ENCODE measurements at regions not wholly inside any gene's neighbourhood (a gene's known extent, or its start where the extent isn't known, plus 50 kb on each side); places are given as distances from the start of the nearest gene placed in this dataset.

- no peak for DNase-seq (ENCODE audit: low read depth)
Observed at GRCh38 chr4:138028923-138029322, 213.2 kb downstream of the SLC7A11 start.

GRCh38 chr4:138021139-138021830 lies 220.9 kb downstream of the SLC7A11 start:
- DNase-seq (ENCODE audit: low read depth) = no peak

DNA sequence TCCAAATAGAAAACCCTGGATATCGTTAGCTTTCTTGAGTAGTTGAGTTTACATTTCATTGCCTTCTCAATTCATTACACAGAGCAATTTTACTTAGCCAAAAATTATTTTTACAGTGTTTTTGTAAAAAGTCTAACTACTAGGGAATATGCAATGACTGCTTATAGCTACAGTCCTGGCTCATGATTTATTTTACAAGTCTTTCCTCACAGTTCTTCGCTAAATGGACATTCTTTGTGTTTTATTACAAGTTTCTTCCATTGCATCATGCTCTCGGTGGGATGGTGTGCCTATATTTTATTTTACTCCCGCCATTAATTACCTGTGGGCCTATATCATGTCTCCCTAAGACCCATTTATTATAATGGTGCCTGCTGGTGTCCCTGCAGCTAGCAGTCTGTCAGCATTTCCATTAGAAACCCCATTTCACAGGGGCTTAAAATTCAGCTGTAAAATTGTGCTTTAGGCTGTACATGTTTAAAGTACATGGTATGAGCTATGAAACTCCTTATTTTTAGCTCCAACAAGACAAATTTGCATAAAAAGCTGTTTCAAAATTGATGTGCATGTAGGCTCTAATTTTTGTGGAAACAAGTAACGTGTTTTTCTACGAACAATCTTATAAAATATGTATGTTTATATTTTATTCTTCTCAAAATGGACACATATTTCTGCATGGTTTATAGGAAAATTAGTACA lies 227.4 kb downstream of the SLC7A11 start:
- no peak for DNase-seq (ENCODE audit: low read depth)

DNA sequence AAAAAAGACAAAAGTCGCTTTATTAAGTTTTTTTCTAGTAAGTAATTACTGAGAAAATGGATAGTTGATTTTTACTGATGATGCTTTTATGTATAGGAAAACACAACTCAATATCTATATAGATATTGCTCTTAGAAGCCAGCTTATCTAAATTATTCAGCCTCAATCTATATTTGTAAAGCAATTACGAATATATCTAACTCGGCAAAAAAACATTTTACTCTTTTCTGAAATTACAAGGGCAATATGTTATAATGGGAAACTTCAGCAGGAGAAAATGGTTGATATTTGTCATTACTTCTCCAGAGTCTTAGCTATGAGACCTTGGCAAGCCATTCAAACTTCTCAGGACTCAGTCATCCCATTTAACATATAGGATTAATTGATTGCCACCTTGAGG lies 228.5 kb downstream of the SLC7A11 start:
- DNase-seq (ENCODE audit: low read depth) = no peak

- DNase-seq (ENCODE audit: low read depth) = no peak
Observed at GRCh38 chr4:138010639-138011038, 231.5 kb downstream of the SLC7A11 start.

DNA sequence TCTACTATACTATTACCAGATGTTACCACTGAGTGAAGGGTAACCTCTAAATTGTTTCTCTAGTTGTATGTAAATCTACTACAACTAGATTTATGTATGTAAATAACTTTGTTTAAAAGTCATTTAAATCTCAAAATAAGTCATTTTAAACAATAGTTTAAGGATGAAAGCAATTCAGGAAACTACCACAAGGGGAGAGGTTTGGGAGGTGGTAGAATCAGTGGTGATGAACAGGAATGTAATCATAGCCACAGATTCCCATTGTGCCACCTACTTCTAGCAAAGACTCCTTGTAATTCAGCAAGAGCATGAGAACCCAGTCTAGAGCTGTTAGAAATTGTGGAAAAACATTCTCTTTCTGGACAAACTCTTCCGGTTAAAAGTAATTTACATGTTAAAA lies 234.6 kb downstream of the SLC7A11 start:
- DNase-seq (ENCODE audit: low read depth) = no peak

- DNase-seq (ENCODE audit: low read depth) = no peak
Observed at GRCh38 chr4:138005486-138005885, 236.7 kb downstream of the SLC7A11 start.

DNA sequence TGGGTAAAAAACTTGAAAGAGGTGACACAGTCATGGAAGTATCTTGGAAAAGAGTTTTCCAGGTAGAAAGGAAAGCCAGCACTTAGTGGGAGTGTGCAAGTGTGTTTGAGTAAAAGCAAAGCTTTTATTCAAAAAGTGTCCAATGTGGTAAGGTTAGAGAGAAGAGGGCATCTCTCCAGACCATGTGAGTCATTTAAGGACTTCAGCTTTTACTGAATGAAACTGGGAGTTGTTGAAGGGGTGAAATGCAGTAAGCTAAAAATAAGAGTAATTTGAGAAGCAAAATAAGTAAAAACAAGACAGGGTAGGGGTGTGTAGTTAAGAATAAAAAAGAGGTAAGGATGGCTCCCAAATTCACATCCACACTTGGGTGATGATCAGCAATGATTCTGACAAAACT lies 238.9 kb downstream of the SLC7A11 start:
- no peak for DNase-seq (ENCODE audit: low read depth)

DNA sequence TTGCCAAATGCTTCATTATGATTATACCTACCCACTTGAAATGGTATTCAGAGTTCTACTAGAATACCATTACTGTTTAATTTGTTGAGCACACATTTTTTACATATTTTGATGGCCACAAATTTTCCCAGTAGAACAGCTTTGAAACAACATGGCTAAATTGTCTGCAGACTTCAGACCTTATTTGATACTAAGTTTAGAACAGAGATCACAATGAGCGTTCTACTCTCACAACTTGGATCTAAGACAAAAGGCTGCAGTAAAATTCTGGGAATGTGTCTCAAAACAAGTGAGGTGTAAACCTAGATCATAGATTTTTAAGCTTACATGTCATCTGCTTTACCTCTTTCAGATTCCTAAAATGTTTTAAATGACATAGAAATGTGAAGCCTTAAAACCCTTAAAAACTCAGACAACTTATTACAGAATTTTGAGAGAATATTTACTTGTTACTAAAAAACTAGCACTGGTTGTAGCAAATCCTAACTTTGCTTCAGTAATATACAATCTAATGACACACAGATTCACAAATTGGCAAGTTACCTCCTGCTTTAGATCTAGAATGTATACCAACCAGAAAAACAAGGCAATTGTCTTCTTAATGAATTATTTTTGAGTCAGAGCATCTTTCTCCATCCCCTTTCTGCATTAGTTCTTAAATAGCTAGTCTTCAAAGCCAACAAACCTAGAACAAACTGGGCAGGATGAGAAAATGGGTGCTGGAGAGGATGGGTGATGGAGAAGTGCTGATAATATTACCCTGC lies 243.3 kb downstream of the SLC7A11 start:
- DNase-seq (ENCODE audit: low read depth) = no peak

DNA sequence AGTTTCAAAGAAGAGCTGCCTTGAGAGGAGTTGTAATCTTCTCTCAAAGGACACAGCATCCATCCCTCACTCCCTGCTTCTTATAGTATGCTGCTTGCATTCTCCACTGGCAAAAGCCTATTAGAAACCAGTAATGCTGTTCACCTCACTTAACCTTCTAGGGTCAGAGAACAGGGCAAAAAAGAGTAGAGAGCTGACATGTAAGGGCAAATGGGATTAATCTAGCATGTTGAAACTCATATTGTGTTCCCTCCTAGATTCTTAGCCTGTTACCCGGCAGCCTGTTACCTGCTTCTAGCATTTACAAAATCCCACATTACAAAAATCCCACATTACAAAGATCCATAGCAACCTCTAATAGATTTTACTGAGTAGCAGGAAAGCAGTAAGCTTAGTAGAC lies 244.7 kb downstream of the SLC7A11 start:
- DNase-seq (ENCODE audit: low read depth) = no peak

- no peak for DNase-seq (ENCODE audit: low read depth)
Observed at GRCh38 chr4:137994853-137995252, 247.3 kb downstream of the SLC7A11 start.

DNA sequence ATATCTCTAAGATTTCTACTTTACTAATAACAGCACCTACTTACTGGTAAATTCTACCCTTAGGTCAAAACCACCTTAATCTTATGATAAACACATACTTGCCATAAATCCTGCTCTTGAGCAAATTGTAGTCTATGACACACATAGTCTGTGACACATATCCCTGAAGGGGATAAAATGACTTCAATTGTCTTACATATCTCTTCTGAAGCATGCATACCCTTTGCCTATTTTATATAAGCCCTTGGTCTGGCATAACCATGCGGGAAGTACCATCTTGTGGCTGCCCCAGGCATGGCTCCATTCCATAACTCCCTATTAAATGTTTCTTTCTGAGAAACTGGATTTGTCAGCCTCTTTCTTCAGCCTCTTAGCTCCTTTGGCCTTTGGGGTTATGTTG lies 248.9 kb downstream of the SLC7A11 start:
- DNase-seq (ENCODE audit: low read depth) = no peak

DNA sequence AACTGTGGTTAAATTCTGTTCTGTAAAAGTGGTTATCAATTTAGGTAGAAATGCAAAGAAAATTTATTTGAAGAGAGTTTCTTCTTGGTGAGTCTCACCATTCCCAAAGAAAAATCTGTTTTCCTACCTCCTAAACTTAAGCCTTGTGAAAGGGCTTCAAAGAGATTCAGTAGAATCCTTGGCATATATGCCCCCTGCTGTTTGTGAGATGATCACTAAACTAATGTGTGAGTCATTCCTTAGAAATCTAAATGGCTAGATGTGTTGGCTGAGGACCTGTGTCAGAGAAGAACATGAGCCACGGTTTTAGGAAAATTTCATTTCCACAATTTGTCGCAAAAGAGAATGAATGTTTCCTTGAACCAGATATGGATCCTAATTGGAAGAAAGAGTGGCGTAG lies 260.9 kb downstream of the SLC7A11 start:
- peak; percentile 63 for DNase-seq (ENCODE audit: low read depth)

GRCh38 chr4:137980641-137981040 lies 261.5 kb downstream of the SLC7A11 start:
- DNase-seq (ENCODE audit: low read depth) = no peak

DNA sequence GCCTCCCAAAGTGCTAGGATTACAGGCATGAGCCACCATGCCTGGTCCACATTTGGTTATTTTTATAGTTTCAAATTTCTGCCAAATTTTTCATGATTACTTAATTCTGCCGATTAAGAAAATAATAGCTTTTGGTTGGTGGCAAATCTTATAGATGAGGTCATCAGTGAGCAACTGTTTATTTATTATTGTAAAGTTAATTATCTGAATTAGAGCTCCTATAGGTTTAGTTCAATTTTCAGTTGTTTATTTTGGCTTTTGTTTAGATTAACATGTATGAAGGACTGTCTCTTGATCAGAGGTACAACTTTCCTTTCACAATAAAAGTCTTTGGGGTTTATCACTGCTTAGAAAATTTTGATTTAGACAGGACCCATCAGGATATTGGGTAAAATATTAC lies 262.2 kb downstream of the SLC7A11 start:
- DNase-seq (ENCODE audit: low read depth) = no peak

GRCh38 chr4:137968956-137969678 lies 273.0 kb downstream of the SLC7A11 start:
- no peak for DNase-seq (ENCODE audit: low read depth)

DNA sequence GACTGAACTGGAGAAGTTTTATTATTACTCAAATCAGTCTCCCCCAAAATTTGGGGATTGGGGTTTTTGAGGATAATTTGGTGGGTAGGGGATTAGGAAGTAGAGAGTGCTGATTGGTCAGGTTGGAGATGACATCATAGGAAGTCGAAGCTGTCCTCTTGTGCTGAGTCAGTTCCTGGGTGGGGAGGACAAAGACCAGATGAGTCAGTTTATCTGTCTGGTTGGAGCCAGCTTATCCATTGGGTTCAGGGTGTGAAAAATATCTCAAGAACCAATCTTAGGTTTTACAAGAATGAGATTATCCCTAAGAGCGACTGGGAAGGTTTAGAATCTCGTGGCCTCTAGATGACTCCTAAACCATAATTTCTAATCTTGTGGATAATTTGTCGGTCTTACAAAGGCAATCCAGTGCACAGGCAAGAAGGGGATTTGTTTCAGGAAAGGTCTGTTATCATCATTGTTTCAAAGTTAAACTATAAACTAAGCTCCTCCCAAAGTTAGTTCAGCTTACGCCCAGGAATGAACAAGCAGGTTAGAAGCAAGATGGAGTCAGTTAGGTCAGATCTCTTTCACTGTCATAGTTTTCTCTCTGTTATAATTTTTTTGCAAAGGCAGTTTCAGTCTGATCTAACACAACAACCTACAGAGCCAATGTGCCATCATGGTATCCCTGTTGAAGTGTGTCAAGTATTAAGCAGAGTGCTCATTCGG lies 274.5 kb downstream of the SLC7A11 start:
- DNase-seq (ENCODE audit: low read depth) = peak; percentile 71

- no peak for DNase-seq (ENCODE audit: low read depth)
Observed at GRCh38 chr4:137966504-137966903, 275.6 kb downstream of the SLC7A11 start.

- peak; percentile 66 for DNase-seq (ENCODE audit: low read depth)
Observed at GRCh38 chr4:137961051-137961438, 281.1 kb downstream of the SLC7A11 start.

- peak; percentile 76 for DNase-seq (ENCODE audit: low read depth)
Observed at GRCh38 chr4:137960371-137961050, 281.6 kb downstream of the SLC7A11 start.

DNA sequence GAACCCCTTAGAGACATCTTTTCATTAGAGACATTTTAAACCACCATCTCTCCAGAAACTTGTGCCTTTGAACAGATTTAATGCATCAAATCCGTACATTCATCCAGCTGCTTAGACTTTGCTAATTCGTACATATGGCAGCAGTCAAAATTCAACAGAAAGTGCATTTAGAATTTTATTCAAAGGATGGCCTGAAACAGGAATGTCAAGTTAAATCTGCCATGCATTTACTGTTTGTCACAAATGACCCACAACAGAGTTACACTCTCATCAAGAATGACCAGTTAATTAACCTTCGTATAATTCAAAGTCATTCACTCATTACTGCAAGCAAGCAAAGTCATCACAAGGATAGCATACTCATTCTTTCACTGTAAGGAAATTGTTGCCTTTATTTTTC lies 284.3 kb downstream of the SLC7A11 start:
- no peak for DNase-seq (ENCODE audit: low read depth)

Measured in HT1080 (cell line).